Common myeloid progenitor, CD34-positive (primary cell): ENCODE measurements at regions not wholly inside any gene's neighbourhood (a gene's known extent, or its start where the extent isn't known, plus 50 kb on each side); places are given as distances from the start of the nearest gene placed in this dataset.

Experiments used
- CTCF ChIA-PET: fragments of 350-600 bp; sonication (Branson Sonifier 250); formaldehyde crosslinking; loops from one replicate; lab custom pipeline; 2021; ENCODE audit warnings: antibody characterized with exemption; lab: Charles Lee
- POLR2A ChIA-PET: fragments of 350-600 bp; sonication (Branson Sonifier 250); formaldehyde crosslinking; loops from one replicate; lab custom pipeline; 2021; ENCODE audit warnings: antibody characterized with exemption; lab: Charles Lee
- DNase-seq, 3 donors: peaks; one replicate each; pipeline versions ENCODE4 v3.0.0 to v3.0.0-alpha.2; 2013
- H3K27ac ChIP-seq, 2 experiments: 1 replicate in 1 of 2; 2 replicates in 1 of 2; pipeline ENCODE4 v1.7.0; 2013; ENCODE audit warnings: inconsistent platforms in 2 of 2, low read length in 2 of 2, mild to moderate bottlenecking in 2 of 2, low read depth in 1 of 2, moderate library complexity in 1 of 2; ENCODE audit not compliant: severe bottlenecking in 2 of 2, insufficient read depth in 1 of 2, poor library complexity in 1 of 2
- H3K27me3 ChIP-seq, 5 experiments: replicated peaks in 2 of 5; 1 replicate in 3 of 5; 2 replicates in 2 of 5; pipeline versions ENCODE4 v1.6.1 to v1.7.0; 2013; ENCODE audit warnings: low read length in 4 of 5, mild to moderate bottlenecking in 2 of 5, moderate library complexity in 2 of 5, inconsistent platforms in 1 of 5; ENCODE audit not compliant: insufficient read depth in 5 of 5, control insufficient read depth in 4 of 5
- H3K36me3 ChIP-seq, 4 experiments: 1 replicate in 2 of 4; 2 replicates in 2 of 4; pipeline versions ENCODE4 v1.6.1 to v1.7.0; 2013; ENCODE audit warnings: low read length in 3 of 4, control low read depth in 1 of 4, mild to moderate bottlenecking in 1 of 4; ENCODE audit not compliant: control insufficient read depth in 4 of 4, insufficient read depth in 4 of 4
- H3K4me1 ChIP-seq, 4 experiments: 1 replicate in 3 of 4; 2 replicates in 1 of 4; pipeline versions ENCODE4 v1.6.1 to v1.7.1; 2013; ENCODE audit warnings: low read length in 3 of 4, mild to moderate bottlenecking in 3 of 4, control low read depth in 1 of 4, inconsistent platforms in 1 of 4, moderate library complexity in 1 of 4; ENCODE audit not compliant: control insufficient read depth in 4 of 4, insufficient read depth in 4 of 4; ENCODE audit errors: control extremely low read depth in 1 of 4
- H3K4me3 ChIP-seq, 7 experiments: 1 replicate in 4 of 7; 2 replicates in 3 of 7; pipeline versions ENCODE4 v1.5.1 to v1.7.0; 2013; ENCODE audit warnings: mild to moderate bottlenecking in 7 of 7, low read length in 6 of 7, moderate library complexity in 6 of 7, inconsistent platforms in 2 of 7, low read depth in 2 of 7, control low read depth in 1 of 7; ENCODE audit not compliant: insufficient read depth in 4 of 7, control insufficient read depth in 1 of 7; ENCODE audit errors: extremely low read depth in 1 of 7
- H3K9me3 ChIP-seq, 5 experiments: 1 replicate in 4 of 5; 2 replicates in 1 of 5; pipeline versions ENCODE4 v1.6.1 to v1.7.1; 2013; ENCODE audit warnings: low read length in 4 of 5, mild to moderate bottlenecking in 2 of 5, inconsistent platforms in 1 of 5, low read depth in 1 of 5, moderate library complexity in 1 of 5; ENCODE audit not compliant: control insufficient read depth in 4 of 5, insufficient read depth in 2 of 5; ENCODE audit errors: control extremely low read depth in 1 of 5
- WGBS: methylation state at CpG from one replicate; pipeline ENCODE4 v1.1.5; 2013; ENCODE audit not compliant: insufficient coverage; 5-methylcytosine and 5-hydroxymethylcytosine counted together

- CTCF ChIA-PET = no interaction called here
- Histone ChIP-seq H3K36me3 (no peaks in the 10 kb centered on the region), H3K27ac (no peak overlapping the region), H3K4me1 (no peaks in the 10 kb centered on the region), H3K27me3 (no peaks in the 10 kb centered on the region), H3K9me3 (peaks cover 0 to 3% (median 0%) of the 10 kb centered on the region in 5 experiments), H3K4me3 (no peak overlapping the region)
- no peak for DNase-seq
- 76% methylated on average over 2 of the region's 6 CpGs for WGBS
- POLR2A ChIA-PET = no interaction called here
Measured at GRCh38 chr20:17161673-17162481, 65.0 kb upstream of the PCSK2 start.

GRCh38 chr20:17168026-17168612 lies 58.7 kb upstream of the PCSK2 start:
- H3K27me3 ChIP-seq = no peaks in the 10 kb centered on the region
- ChIA-PET POLR2A (no interaction called here), CTCF (no interaction called here)
- DNase-seq = no peak
- 96% methylated on average over 3 of the region's 4 CpGs for WGBS
- no peaks in the 10 kb centered on the region for H3K36me3 ChIP-seq
- H3K9me3 ChIP-seq = peaks cover 0 to 1% (median 0%) of the 10 kb centered on the region in 5 experiments
- H3K4me3 ChIP-seq = no peak overlapping the region
- H3K27ac ChIP-seq = no peak overlapping the region
- no peaks in the 10 kb centered on the region for H3K4me1 ChIP-seq

- no peak for DNase-seq
- Histone ChIP-seq H3K4me3 (no peak overlapping the region), H3K27ac (no peak overlapping the region), H3K9me3 (peaks cover 0 to 1% (median 0%) of the 10 kb centered on the region in 5 experiments), H3K27me3 (no peaks in the 10 kb centered on the region), H3K36me3 (no peaks in the 10 kb centered on the region), H3K4me1 (no peaks in the 10 kb centered on the region)
- CTCF ChIA-PET = no interaction called here
- 69% methylated on average over 5 of the region's 5 CpGs for WGBS
- POLR2A ChIA-PET = no interaction called here
Measured at GRCh38 chr20:17169585-17170136, 57.2 kb upstream of the PCSK2 start.

GRCh38 chr20:17171746-17172280 lies 55.0 kb upstream of the PCSK2 start:
- H3K36me3 ChIP-seq = no peaks in the 10 kb centered on the region

GRCh38 chr20:17172836-17173516 lies 53.9 kb upstream of the PCSK2 start:
- ChIA-PET POLR2A (no interaction called here), CTCF (no interaction called here)
- no peaks in the 10 kb centered on the region for H3K36me3 ChIP-seq
- H3K27me3 ChIP-seq = no peaks in the 10 kb centered on the region
- WGBS = 89% methylated on average over 3 of the region's 6 CpGs
- H3K27ac ChIP-seq = no peak overlapping the region
- no peak for DNase-seq
- H3K9me3 ChIP-seq = peaks cover 0 to 1% (median 0%) of the 10 kb centered on the region in 5 experiments
- H3K4me1 ChIP-seq = no peaks in the 10 kb centered on the region
- H3K4me3 ChIP-seq = no peak overlapping the region

More at GRCh38 chr20:17171746-17172280, 55.0 kb upstream of the PCSK2 start:
- Histone ChIP-seq H3K27ac (no peak overlapping the region), H3K27me3 (no peaks in the 10 kb centered on the region), H3K4me1 (no peaks in the 10 kb centered on the region), H3K9me3 (peaks cover 0 to 1% (median 0%) of the 10 kb centered on the region in 5 experiments), H3K4me3 (no peak overlapping the region)
- CTCF ChIA-PET = no interaction called here
- DNase-seq = no peak
- POLR2A ChIA-PET = no interaction called here
- WGBS = 93% methylated on average over 3 of the region's 3 CpGs
